ENCODE measurements at regions not wholly inside any gene's neighbourhood (a gene's known extent, or its start where the extent isn't known, plus 50 kb on each side); places are given as distances from the start of the nearest gene placed in this dataset.

GRCh38 chr1:242826701-242827336 lies 302.3 kb upstream of the PLD5 start:
- Mint-ChIP-seq H3K4me1 (peaks cover 18% of the 10 kb centered on the region), H3K4me3 (no peak overlapping the region), H3K36me3 (ENCODE audit: low read depth) (no peaks in the 10 kb centered on the region), H3K27ac (no peak overlapping the region), H3K9me3 (no peaks in the 10 kb centered on the region; the same call in 2 of the 3 replicates), H3K27me3 (ENCODE audit: insufficient read depth, low read depth, poor library complexity) (peaks cover 4% of the 10 kb centered on the region)
- H3K79me2 ChIP-seq (replicated peaks; ENCODE audit: insufficient read depth) = no peaks in the 10 kb centered on the region
- H3K9me2 ChIP-seq (ENCODE audit: insufficient read depth) = no peaks in the 10 kb centered on the region; the same call in 1 of the 2 replicates
- TF ChIP-seq STAT1 (IDR thresholded peaks at IDR 0.05; ENCODE audit: unreplicated experiment) (no peak), ZNF462 (CRISPR knock-in tag; IDR thresholded peaks at IDR 0.05) (no peak), NANOG (IDR thresholded peaks at IDR 0.05; ENCODE audit: borderline replicate concordance) (no peak), CTCF (conservative IDR thresholded peaks at IDR 0.05; ENCODE audit: low read depth in 2 of 2) (no peak), ETS1 (IDR thresholded peaks at IDR 0.05) (no peak), ZNF114 (CRISPR knock-in tag; IDR thresholded peaks at IDR 0.05) (no peak), EZH2 (IDR thresholded peaks at IDR 0.05; ENCODE audit: low read depth, unreplicated experiment) (no peak), CREB1 (CRISPR knock-in tag; IDR thresholded peaks at IDR 0.05; ENCODE audit: low read depth) (no peak)
- no peak overlapping the region for H3K27ac ChIP-seq (ENCODE audit: low read depth)
- ATAC-seq = no peak
- no peak overlapping the region for H2AFZ ChIP-seq
- no peak overlapping the region for H3K4me3 ChIP-seq
- H3K4me1 ChIP-seq (ENCODE audit: insufficient read depth) = peaks cover 5% of the 10 kb centered on the region; the same call in 1 of the 2 replicates
- H3K36me3 ChIP-seq (ENCODE audit: insufficient read depth) = no peaks in the 10 kb centered on the region
- H4K20me1 ChIP-seq (replicated peaks; ENCODE audit: insufficient read depth) = no peaks in the 10 kb centered on the region
- DNase-seq (ENCODE audit: low spot score) = no peak
- no peaks in the 10 kb centered on the region for H3F3A ChIP-seq (replicated peaks; ENCODE audit: low read depth)
- no peak overlapping the region for H3K4me2 ChIP-seq
- no peaks in the 10 kb centered on the region for H3K27me3 ChIP-seq (ENCODE audit: insufficient read depth)

Measured in GM23338 (cell line).